Heart left ventricle (tissue), 16 donors: ENCODE measurements at regions not wholly inside any gene's neighbourhood (a gene's known extent, or its start where the extent isn't known, plus 50 kb on each side); places are given as distances from the start of the nearest gene placed in this dataset.

Experiments
- ATAC-seq, 4 donors: fragments of 200-7000 bp; cut with Tn5 transposase; one replicate each; pipeline ENCODE4 v1.9.1; 2020 to 2022; ENCODE audit warnings: moderate library complexity in 4 of 4, mild to moderate bottlenecking in 3 of 4, moderate number of reproducible peaks in 1 of 4
- DNase-seq, 5 donors: peaks; one replicate each; pipeline ENCODE4 v3.0.0-alpha.2; 2020
- H3K27ac ChIP-seq, 12 donors: fragments of 200-600 bp; sonication (generic) in 4 of 12; one replicate each; pipeline versions ENCODE4 v1.5.0 to v1.8.0; 2016 to 2022; ENCODE audit warnings: mild to moderate bottlenecking in 2 of 12
- H3K27me3 ChIP-seq, 9 donors: fragments of 200-600 bp; sonication (generic) in 2 of 9; one replicate each; pipeline versions ENCODE4 v1.5.1 to v1.8.0; 2016 to 2022; ENCODE audit warnings: mild to moderate bottlenecking in 3 of 9
- H3K36me3 ChIP-seq, 9 donors: fragments of 200-600 bp; sonication (generic) in 2 of 9; one replicate each; pipeline versions ENCODE4 v1.5.0 to v1.8.0; 2018 to 2022; ENCODE audit warnings: mild to moderate bottlenecking in 2 of 9
- H3K4me1 ChIP-seq, 12 donors: fragments of 200-600 bp; sonication (generic) in 4 of 12; one replicate each; pipeline versions ENCODE4 v1.5.0 to v1.8.0; 2016 to 2022; ENCODE audit warnings: mild to moderate bottlenecking in 3 of 12
- H3K4me3 ChIP-seq, 12 donors: fragments of 200-600 bp; sonication (generic) in 4 of 12; one replicate each; pipeline versions ENCODE4 v1.5.0 to v1.8.0; 2017 to 2022; ENCODE audit warnings: mild to moderate bottlenecking in 9 of 12, moderate library complexity in 4 of 12
- H3K9me3 ChIP-seq, 12 donors: fragments of 200-600 bp; sonication (generic) in 4 of 12; one replicate each; pipeline versions ENCODE4 v1.5.0 to v1.8.0; 2016 to 2022; ENCODE audit warnings: mild to moderate bottlenecking in 1 of 12
- CTCF ChIP-seq, 12 donors: fragments of 200-600 bp; sonication (generic) in 4 of 12; IDR thresholded peaks; one replicate each; pipeline versions ENCODE4 v1.5.0 to v1.8.0; 2018 to 2022; ENCODE audit warnings: antibody characterized with exemption in 12 of 12, mild to moderate bottlenecking in 5 of 12
- POLR2A ChIP-seq, 2 donors: fragments of 450-650 bp; IDR thresholded peaks; one replicate each; pipeline ENCODE4 v1.6.1; 2017; ENCODE audit warnings: antibody characterized with exemption in 2 of 2, mild to moderate bottlenecking in 2 of 2, moderate library complexity in 2 of 2
- WGBS, 4 donors: extraction: QIAGEN DNeasy Blood & Tissue Kit in 2 of 4; methylation state at CpG; one replicate each; pipeline versions ENCODE4 v1.1.5 to v1.1.7; 2013 to 2018; 5-methylcytosine and 5-hydroxymethylcytosine counted together
- intact Hi-C, 10 donors: fragments of 100-400 bp; cut with DNase I; formaldehyde crosslinking; loops; one replicate each; pipeline versions ENCODE4 v1.11.1 to v1.14.2; 2022
- donor health status: ischemic (EF 13 %, LVEDD 7.1; RV severe dilation, severe dysfunction).
- donor health status: healthy with polysubstance abuse.
- donor health status: DM: no; HTN: yes; CAD: no.
- donor health status: DM: no; HTN: no; CAD: no.
- donor health status: ischemic (EF 25% LVEDD 6.9; RV normal size, moderate dysfunction).
- donor health status: ischemic (EF 25% LVEDD 5.7; RV mildly dilated, moderate dysfunction).
- donor health status: healthy.
- donor health status: DM: yes; HTN: yes; CAD: no.
- donor health status: ischemic (EF 35%, LVEDD 5.7; RV mildly dilated, moderate dysfunction).
- donor health status: nonischemic (EF 11% LVEDD 7.7; RV severe dilation, severe dysfunction).
- donor health status: DM: yes; HTN: yes; CAD: no.
- donor health status: PGD.
- donor health status: ischemic (EF 29% LVEDD 5.4; RV normal size, mild dysfunction).
- donor health status: nonischemic (EF 23%, LVEDD 6.1; RV moderate dilation, normal function).

- no peaks in the 10 kb centered on the region for H3K27me3 ChIP-seq
- ATAC-seq = no peak
- H3K9me3 ChIP-seq = no peaks in the 10 kb centered on the region
- intact Hi-C loops = no loop called here
- H3K4me3 ChIP-seq = no peak overlapping the region
- DNase-seq = peak in 1 of 5 donors; percentile 9
- H3K36me3 ChIP-seq = no peaks in the 10 kb centered on the region
- no peaks in the 10 kb centered on the region for H3K4me1 ChIP-seq
- 26 to 46% (median 39%) methylated on average over 3 of the region's 3 CpGs for WGBS, 4 donors
- no peak overlapping the region for H3K27ac ChIP-seq
- no peak for TF ChIP-seq POLR2A (IDR thresholded peaks at IDR 0.05)
- peak in 2 of 12 donors; percentile 9 to 10 for TF ChIP-seq CTCF (IDR thresholded peaks at IDR 0.05)
These were observed 84.0 kb downstream of the NAA11 start for GRCh38 chr4:79241846-79242245.

- H3K9me3 ChIP-seq = no peaks in the 10 kb centered on the region
- no peak for TF ChIP-seq POLR2A (IDR thresholded peaks at IDR 0.05)
- no peak for TF ChIP-seq CTCF (IDR thresholded peaks at IDR 0.05)
- no peak for DNase-seq
- no peaks in the 10 kb centered on the region for H3K27me3 ChIP-seq
- WGBS, 4 donors = 22 to 51% (median 25%) methylated on average over 2 of the region's 2 CpGs
- no peak overlapping the region for H3K4me3 ChIP-seq
- intact Hi-C loops = no loop called here
- H3K27ac ChIP-seq = no peak overlapping the region
- H3K4me1 ChIP-seq = no peaks in the 10 kb centered on the region
- H3K36me3 ChIP-seq = no peaks in the 10 kb centered on the region
- ATAC-seq = no peak
These were observed 88.0 kb downstream of the NAA11 start for GRCh38 chr4:79237851-79238250.

GRCh38 chr4:79236785-79237184 is 89.1 kb downstream of the NAA11 start:
- no peak for ATAC-seq
- WGBS, 4 donors = 83 to 95% (median 92%) methylated on average over 1 of the region's 1 CpG
- no peaks in the 10 kb centered on the region for H3K4me1 ChIP-seq
- intact Hi-C loops = no loop called here
- DNase-seq = no peak
- TF ChIP-seq POLR2A (IDR thresholded peaks at IDR 0.05) (no peak), CTCF (IDR thresholded peaks at IDR 0.05) (no peak)
- H3K27ac ChIP-seq = no peak overlapping the region
- no peak overlapping the region for H3K4me3 ChIP-seq
- no peaks in the 10 kb centered on the region for H3K27me3 ChIP-seq
- no peaks in the 10 kb centered on the region for H3K9me3 ChIP-seq
- no peaks in the 10 kb centered on the region for H3K36me3 ChIP-seq

GRCh38 chr4:79235095-79235494 is 90.8 kb downstream of the NAA11 start:
- intact Hi-C loops = no loop called here
- DNase-seq (no peak), ATAC-seq (no peak)
- TF ChIP-seq POLR2A (IDR thresholded peaks at IDR 0.05) = no peak
- no peak for TF ChIP-seq CTCF (IDR thresholded peaks at IDR 0.05)
- no peaks in the 10 kb centered on the region for H3K9me3 ChIP-seq
- no peak overlapping the region for H3K4me3 ChIP-seq
- WGBS, 4 donors = 69 to 88% (median 78%) methylated on average over 4 of the region's 4 CpGs
- H3K4me1 ChIP-seq = no peaks in the 10 kb centered on the region
- no peak overlapping the region for H3K27ac ChIP-seq
- H3K27me3 ChIP-seq = no peaks in the 10 kb centered on the region
- no peaks in the 10 kb centered on the region for H3K36me3 ChIP-seq
